ENCODE measurements at regions not wholly inside any gene's neighbourhood (a gene's known extent, or its start where the extent isn't known, plus 50 kb on each side); places are given as distances from the start of the nearest gene placed in this dataset.
"Not testable (repeated sequence)": the region's sequence is repeated elsewhere in the genome, so short reads cannot be mapped to it uniquely, and the experiment has no call there.

DNA sequence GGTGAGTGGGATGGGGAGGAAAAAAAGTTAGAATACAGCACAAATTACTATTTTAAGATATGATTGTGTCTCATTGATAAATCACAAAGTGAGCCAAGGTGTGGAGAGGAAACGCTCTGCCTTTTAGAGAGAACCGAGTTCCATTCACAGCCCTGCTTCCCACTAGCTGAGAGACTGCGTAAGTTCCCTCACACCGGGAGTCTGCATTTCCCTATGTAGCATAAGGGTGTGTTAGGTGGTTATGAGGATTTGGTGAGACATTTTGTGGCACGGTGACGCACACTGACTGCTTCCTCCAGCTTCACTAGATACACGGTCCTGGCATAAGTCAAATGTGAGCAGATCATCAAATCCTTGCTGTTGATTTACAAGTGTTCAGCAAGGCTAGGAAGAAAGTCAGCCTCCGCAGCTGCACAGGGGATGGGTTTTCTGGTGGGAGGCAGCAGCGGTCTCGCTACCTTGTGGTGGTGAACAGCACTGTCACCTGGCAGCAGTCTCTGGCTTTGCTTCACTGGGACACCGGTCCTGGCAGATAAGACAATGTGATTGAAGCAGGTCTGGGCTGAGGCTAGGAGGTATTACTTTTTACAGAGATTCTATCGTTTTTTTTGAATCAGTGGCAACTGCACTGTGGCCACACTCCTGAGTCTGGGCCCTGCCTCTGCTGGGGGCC lies 312.2 kb upstream of the B3GAT1 start (continued):
- TF ChIP-seq, protein P1, sequence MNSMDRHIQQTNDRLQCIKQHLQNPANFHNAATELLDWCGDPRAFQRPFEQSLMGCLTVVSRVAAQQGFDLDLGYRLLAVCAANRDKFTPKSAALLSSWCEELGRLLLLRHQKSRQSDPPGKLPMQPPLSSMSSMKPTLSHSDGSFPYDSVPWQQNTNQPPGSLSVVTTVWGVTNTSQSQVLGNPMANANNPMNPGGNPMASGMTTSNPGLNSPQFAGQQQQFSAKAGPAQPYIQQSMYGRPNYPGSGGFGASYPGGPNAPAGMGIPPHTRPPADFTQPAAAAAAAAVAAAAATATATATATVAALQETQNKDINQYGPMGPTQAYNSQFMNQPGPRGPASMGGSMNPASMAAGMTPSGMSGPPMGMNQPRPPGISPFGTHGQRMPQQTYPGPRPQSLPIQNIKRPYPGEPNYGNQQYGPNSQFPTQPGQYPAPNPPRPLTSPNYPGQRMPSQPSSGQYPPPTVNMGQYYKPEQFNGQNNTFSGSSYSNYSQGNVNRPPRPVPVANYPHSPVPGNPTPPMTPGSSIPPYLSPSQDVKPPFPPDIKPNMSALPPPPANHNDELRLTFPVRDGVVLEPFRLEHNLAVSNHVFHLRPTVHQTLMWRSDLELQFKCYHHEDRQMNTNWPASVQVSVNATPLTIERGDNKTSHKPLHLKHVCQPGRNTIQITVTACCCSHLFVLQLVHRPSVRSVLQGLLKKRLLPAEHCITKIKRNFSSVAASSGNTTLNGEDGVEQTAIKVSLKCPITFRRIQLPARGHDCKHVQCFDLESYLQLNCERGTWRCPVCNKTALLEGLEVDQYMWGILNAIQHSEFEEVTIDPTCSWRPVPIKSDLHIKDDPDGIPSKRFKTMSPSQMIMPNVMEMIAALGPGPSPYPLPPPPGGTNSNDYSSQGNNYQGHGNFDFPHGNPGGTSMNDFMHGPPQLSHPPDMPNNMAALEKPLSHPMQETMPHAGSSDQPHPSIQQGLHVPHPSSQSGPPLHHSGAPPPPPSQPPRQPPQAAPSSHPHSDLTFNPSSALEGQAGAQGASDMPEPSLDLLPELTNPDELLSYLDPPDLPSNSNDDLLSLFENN (IDR thresholded peaks at IDR 0.05; ENCODE audit: low read depth in 2 of 2, low read length in 2 of 2), result no peak
- TF ChIP-seq ZFPM2 (CRISPR knock-in tag; IDR thresholded peaks at IDR 0.05), result no peak

DNA sequence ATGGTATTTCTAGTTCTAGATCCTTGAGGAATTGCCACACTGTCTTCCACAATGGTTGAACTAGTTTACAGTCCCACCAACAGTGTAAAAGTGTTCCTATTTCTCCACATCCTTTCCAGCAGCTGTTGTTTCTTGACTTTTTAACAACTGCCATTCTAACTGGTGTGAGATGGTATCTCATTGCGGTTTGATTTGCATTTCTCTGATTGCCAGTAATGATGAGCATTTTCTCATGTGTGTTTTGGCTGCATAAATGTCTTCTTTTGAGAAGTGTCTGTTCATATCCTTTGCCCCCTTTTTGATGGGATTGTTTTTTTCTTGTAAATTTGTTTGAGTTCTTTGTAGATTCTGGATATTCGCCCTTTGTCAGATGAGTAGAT lies 308.6 kb upstream of the B3GAT1 start:
- in situ Hi-C loops (cut with MboI); H4K20me1 ChIP-seq (replicated peaks; ENCODE audit: control insufficient read depth, insufficient read depth, low read length); FAIRE-seq; H3K4me3 ChIP-seq; ATAC-seq; H3K9me1 ChIP-seq (ENCODE audit: control insufficient read depth, insufficient read depth, low read length); H3K79me2 ChIP-seq (ENCODE audit: control insufficient read depth, insufficient read depth, low read length); H3K36me3 ChIP-seq (ENCODE audit: control insufficient read depth, insufficient read depth, low read length); H3K9ac ChIP-seq (ENCODE audit: insufficient read depth in 1 of 2, low read depth in 2 of 2, low read length in 2 of 2); CTCF ChIA-PET (ENCODE audit: low intra/inter-chr PET ratio); H3K4me1 ChIP-seq (replicated peaks in 1 of 2; ENCODE audit: control insufficient read depth in 2 of 2, insufficient read depth in 2 of 2, low read length in 2 of 2); H3K27ac ChIP-seq (ENCODE audit: extremely low read depth, low read depth, low read length); H3K4me2 ChIP-seq (ENCODE audit: insufficient read depth, low read length); BruUV-seq (replicated peaks); DNase-seq (ENCODE audit: extremely low read depth in 1 of 4, low spot score in 3 of 4); H2AFZ ChIP-seq (ENCODE audit: low read depth, low read length); POLR2A ChIA-PET; H3K9me3 ChIP-seq (replicated peaks; ENCODE audit: control insufficient read depth, insufficient read depth, low read depth, low read length): not testable (repeated sequence)
- H3K27me3 ChIP-seq (ENCODE audit: control insufficient read depth in 2 of 2, insufficient read depth in 2 of 2, low read length in 2 of 2), result peaks cover 0 to 16% of the 10 kb centered on the region in 2 experiments; a peak in 2 of 5 replicates
- 0% methylated on average over 2 of the region's 2 CpGs for WGBS (ENCODE audit: insufficient coverage, low coverage, missing lambda C conversion rate)
- intact Hi-C loops (cut with micrococcal nuclease), result loop anchor here (10.0 kb wide), 1 partner anchor 326 kb away; no protein-coding TSS in a partner anchor
